HK-2 (cell line): ENCODE measurements at regions not wholly inside any gene's neighbourhood (a gene's known extent, or its start where the extent isn't known, plus 50 kb on each side); places are given as distances from the start of the nearest gene placed in this dataset.

Source experiments
- DNase-seq: peaks from one replicate; pipeline ENCODE4 v3.0.0-alpha.2; 2018; ENCODE audit not compliant: unreplicated experiment

DNA sequence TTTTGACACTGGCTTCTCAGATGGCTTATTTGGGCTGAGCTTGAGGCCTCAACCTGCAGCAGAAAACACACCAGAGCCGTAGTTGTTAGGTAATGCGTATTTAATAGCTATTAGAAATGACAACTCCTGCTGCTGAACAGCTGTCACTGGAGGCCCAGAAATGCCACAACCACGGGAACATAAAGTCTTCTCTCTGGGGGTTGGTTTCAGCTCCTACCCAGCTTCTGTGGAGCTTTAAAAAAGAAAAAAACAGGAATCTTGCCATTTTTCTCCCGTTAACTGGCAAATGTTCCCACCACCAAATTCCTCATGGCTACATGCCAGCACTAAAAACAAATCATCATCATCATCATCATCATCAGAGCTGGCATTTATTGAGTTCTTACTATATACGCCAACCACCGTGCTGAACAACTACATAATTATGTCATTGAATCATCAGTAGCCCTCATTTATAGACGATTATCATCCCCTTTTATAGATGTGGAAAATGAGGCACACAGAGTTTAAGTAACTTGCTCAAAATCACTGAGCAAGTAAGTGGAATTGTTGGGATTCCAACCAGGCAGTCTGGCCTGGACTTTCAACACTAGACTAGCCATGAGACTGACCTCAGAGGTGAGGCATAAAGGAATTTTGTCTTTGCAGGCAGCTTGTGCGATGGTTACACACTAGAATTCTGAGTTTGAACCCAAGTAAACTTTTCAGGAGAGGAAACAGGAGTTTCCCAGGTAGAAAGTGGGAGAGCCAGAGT, 185.3 kb upstream of the WWC1 start:
- DNase-seq = peak; percentile 59

DNA sequence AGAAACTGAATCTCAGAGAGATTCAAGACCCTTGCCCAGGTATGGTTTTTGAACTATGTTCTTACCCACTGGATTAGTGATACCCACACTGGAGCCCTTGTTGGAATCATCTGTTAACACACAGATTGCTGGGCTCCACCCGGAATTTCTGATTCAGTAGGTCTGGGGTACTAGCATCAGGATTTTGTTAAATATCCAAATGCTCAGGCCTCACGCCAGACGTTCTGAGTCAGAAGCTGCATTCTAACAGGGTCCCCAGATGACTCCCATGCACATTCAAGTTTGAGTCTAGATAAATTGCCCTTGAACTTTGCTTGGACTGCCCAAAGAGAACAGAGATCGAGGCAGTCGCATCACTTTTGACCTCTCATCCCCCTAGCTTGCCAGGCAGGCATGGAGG, 182.0 kb upstream of the WWC1 start:
- no peak for DNase-seq

DNA sequence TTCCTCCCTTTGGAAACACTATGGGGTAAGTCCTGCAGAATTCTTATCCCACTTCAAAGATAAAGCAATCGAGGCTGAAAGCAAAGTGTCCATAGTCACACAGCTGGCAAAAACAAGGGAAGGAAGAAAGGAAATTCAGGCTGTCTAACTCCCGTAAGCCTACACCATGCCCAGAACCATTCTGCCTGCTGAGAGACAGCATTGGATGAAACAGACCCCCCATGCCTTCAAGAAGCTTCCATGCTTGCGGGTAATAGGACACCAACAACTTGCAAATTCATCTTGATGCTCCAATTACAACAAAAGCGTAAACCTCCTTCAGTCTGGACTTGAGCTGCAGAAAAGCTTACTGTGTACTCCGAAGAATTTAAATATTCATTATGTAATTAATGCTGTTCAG, 181.1 kb upstream of the WWC1 start:
- no peak for DNase-seq

DNA sequence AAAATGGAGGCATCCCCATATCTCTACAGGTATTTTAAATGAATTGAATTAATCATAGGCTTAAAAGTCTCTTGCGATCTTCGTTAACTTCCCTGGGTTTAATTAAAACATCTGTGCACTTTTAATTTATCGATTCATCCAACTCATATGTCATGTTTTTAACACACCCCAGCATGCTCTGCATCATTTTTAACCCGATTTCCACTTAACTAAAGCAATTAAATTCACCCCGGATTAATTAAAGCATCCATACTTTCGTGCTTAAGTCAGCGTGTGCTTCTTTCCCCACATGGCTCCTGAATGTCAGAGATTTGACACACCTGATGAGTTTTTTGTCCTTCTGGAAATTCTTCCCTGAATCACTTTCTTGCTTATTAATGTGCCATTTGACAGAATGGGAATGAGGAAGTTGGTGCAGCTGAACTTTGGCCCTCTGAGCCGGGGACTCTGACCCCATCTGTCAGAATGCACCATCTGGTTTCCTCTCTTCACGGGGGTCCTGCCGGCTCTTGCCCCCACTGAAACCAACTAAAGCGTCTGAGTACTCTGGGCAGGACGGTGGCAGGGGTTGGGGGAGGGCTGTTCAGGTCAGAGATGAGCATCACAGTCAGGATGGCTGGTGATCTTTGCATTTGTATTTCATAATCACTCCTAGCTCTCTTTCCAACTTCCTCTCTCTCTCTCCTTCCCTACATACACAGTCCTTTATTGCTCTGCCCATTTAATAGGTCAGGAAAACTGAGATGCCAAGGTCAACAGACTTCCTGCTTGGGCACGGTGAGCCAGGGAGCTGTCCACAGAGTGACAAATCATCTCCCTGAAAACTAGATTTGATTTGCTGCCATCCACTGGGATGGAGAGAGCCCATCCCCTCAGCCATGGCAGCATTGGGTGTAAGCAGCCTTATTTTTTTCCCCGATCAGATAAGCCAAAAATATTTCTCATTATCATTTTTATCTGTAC, 180.3 kb upstream of the WWC1 start:
- no peak for DNase-seq

DNA sequence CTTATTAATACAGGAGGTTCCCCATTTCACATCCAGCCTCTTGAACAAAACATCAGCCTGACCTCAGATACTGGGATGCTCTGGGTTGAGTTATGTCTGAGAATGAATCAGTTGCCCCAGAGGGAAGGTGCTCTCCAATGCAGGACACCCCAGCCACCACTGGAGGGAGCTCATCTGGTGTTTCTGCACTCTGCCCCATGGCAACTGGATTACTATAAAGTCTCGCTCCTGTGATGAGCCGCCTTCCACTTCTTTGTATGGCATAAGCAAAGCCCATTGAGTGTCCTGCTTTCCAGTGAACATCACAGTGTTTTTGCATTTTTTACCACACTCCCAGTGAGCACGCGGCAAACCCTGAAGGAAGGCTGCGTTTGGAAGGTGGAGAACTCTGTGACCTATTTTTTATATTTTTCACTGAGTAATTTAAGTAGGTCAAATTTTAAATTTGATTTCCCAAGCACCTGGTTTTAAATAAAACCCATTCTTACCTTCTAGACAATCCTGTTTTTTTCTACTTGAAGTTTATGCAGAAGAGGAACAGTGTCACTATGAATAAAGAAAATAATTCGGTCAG, 176.9 kb upstream of the WWC1 start:
- DNase-seq = peak; percentile 24

DNA sequence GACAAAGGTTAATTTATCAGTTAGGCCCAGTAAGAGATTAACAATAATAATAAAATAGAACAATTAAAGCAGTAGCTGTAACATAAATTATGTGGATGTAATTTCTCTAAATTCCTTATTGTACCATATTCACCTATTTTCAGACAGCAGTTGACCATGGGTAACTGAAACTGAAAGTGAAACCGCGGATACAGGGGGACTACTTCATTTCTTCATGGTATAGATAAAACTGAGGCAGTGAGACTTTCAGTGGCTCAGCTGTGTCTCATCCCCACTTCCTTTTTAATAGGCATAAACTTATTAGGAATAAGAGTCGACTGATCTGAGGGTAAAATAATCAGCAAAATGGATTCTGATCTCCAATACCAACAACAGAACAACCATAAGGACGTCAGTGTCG, 174.0 kb upstream of the WWC1 start:
- no peak for DNase-seq

DNA sequence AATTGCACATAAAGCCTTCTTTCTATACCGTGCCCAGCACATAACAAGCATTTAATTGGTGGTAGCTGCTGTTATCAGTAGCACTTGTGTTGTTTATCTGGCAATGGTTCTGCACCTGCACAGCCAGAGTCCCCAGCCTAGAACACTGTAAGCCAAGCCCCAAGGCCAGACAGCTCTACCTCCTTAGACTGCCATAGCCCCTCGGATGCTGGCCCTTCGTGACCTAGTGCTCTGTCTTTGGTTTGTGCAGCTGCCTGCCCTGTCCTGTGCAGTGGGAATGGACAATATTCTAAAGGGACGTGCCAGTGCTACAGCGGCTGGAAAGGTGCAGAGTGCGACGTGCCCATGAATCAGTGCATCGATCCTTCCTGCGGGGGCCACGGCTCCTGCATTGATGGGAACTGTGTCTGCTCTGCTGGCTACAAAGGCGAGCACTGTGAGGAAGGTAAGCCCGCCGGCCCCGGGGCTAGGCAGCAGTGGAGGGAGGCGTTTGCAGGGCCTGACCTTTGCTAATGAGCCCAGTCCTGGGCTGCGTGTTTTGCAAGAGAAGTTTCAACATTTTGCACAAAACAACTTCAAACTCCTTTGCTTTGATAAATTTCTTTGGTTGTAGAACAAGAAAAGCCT, 173.3 kb upstream of the WWC1 start:
- DNase-seq = no peak

DNA sequence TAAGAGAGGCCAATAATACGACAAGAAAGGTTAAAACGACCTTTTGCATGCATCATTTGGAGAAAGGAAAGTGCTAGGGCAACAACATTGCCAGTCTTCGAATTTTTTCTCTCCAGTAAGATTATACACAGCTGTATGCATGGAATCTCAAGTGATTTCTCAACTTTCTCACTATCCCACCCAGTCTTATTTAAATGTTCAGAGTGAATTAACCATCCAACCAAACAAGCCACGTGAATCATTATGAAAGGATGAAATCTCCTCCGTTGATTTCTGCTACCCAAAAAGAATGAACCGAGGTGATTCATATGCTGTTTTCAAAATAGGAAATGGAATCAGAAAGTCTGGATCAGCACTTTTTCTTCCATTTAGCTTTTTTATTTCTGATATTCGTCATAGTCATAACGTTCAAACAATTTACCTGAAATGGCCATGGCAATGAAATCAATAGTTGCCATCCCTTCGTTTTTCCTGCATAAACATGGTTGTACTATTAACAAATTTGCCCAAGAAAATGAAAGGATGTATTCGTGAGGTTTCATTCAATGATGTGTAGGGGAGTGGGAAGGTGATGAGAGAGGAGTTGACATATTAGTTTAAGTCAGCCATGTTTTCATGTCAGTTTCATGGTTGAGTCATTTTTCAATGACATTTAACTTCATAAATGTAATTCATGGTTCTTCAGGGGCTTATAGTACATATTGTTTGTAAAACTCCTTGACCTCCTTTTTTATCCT, 170.9 kb upstream of the WWC1 start:
- no peak for DNase-seq

DNA sequence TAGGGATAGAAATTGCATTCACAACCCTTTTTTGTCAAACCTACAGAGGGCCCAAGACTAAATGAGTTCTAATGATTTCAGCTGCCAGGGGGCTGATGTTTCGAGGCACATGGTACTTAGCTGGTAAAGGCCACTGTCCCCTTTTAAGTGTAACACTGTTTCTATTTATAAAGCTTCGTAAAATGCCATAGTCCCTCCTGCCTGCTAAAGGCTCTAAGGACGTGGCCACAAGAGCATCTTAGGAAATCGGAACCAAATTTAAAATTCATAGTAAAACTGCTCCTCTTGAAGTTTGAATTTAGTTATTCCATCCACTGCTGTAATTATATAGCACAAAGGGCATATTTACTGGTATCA, 170.3 kb upstream of the WWC1 start:
- DNase-seq = no peak

DNA sequence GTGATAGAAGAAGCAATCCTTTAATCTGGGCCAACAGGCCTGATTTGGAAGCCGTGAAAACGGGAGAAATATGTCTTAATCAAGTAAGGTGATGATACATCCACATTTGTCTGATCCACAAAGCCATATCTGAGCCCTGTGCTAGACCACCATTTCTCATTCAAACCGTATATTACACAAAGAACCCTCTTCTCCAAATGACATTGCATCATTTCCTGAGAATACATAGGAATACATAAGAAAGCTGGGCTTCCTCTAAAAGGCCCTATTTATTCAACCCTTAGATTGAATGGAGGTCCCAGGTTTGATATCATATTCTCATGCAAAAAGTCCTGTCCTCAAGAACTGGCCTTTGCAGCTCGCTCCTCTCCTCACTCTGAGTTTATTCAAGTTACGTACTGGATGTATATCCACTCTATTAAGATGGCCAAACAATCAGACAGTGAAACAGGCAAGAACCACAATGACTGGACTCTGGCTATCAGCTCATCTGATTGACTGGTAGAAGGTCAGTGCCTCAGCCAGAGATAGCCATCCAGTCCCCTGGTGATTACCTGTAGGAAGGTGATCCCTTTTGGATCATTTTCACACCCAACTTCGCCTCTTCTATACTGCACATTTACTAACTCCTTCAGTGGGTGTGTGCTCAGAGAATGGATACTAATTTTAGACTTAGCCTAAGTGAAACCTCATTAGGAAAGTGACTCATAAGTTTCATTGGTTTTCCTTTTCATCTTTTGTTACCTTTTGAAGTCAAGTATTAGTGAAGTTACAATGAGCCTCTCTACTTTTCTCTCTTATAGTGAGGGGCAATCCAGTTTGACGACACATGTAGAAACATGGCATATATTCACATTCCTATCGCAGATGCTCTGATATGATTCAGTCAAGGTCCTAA, 167.6 kb upstream of the WWC1 start:
- no peak for DNase-seq

DNA sequence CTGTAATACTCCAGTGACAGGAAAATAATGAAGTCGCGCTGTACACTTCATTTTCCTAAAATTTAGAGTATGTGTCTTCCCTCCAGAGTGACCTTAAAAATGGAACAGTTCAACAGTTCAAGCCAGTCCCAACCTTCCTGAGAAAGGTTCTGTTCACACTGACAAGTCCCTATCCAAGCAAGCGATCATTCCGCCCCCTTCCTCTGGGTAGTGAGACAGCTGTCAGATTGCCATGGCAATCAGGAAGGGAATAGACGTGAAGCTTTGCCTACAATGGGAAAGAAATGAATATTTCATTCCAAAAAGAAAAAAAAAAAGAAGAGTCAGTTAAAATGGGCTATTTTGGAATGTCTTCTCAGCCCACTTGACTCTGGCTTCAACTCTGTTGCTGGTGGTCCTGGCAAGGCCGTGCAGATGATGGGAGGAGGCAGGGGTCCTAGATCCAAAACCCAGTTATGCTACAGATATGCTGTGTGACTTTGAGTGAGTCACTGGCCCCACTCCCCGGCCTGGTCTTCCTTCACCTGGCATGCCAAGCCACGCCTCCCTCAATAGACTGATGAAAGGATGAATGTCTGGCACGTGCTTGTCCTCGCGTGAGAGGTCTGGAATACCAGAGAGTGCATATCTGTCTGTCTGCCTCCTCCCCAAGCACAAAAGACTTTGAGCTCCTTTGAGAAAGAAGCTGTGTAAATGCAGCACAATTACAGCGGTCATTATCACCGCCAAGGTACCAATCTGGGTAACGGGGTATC, 165.8 kb upstream of the WWC1 start:
- no peak for DNase-seq

DNA sequence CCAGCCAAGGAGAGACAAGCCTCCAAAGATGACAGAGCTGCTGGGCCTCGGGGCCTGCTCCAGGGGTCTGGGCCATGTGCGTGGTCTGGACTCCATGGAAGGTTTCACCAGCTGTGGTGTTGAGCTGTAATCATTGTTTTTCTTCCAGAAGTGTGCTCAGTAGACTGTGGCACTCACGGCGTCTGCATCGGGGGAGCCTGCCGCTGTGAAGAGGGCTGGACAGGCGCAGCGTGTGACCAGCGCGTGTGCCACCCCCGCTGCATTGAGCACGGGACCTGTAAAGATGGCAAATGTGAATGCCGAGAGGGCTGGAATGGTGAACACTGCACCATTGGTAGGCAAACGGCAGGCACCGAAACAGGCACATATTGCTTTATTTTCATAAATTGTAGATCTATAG, 164.8 kb upstream of the WWC1 start:
- DNase-seq = no peak

DNA sequence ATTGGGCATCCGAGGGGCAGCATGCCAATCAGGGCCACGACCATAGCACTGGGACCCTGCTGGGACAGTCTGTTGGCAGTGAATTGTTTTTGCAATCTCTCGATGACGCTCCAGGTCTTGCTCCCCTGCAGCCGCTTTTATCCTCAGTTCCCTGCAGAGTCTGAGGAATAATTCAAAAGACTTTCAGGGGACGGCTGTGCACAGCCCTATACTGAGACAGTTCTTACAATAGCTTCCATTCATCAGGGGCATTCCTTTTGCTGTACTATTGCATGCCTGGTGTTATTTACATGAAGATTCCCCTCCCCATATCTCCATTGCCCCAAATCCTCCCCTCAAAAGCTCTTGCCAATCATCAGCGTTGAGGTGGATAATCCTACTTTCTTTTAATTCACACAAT, 163.3 kb upstream of the WWC1 start:
- DNase-seq = no peak

DNA sequence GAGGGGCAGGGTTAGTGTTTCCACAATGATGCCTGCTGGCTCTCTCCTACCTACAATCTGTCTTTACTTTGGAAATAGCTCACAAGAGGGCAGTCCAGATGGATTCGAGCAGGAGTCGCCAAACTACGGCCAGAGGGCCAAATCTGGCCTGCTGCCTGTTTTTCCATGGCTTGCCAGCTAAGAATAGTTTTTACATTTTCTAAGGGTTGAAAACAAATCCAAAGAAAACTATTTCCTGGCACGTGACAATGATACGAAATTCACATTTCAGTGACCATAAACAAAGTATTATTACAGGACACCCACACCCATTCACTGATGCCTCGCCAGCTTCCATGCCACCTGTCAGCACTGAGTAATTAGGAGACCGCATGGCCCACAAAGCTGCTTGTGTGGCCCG, 162.9 kb upstream of the WWC1 start:
- no peak for DNase-seq

DNA sequence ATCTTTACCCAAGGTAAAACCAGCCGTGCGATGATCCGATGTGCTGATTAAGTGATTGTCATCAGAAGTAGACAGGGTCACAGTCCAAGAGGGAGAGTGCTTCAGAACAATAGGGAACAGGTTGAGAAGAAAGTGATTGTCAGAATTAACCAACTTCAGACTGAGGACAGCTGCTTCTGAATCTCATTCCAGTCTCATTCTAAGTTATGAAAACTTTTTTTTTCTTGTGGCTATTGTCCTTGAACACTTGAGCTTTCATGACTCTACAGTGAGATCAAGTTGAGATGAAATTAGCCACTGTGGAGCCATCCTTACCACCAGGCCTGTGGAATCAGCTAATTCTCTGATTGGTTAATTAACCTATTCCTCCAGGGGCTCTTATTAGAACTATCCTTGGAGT, 159.9 kb upstream of the WWC1 start:
- DNase-seq = no peak

DNA sequence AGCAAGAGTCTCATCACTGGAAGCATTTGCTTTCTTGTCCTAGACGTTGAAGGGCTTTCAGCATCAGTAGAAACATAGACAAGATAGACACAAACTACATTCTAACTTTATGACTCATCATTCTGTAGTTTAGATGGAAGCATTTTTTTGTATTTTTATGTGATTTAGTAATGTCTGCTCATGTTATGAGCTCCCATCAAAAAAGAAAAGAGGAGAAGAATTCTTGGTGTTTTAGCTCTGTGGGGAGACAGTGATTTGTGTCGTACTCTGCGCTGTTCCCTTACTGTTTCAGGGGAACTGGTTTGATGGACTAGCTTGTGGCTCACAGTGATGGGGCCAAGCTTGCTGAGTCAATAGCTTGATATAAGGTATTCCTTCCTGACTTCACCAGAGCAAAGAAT, 159.2 kb upstream of the WWC1 start:
- DNase-seq = no peak

DNA sequence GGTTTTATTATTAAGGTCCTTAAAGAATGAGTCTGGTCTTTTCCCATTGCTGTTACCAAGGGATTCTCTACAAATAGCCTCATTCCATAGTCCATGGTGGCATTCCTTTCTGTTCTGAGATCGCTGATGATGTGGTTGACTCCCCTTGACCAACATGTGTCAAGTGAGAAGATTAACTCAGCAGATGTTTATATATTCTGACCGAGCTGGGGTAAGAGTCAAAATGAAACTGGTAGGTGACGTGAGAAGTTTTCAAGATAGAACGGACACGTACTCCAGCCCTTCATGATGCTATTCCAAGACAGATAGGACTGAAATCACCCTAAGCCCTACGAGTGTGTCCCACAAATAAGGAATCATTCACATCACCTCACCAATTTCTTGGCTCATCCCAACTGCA, 155.5 kb upstream of the WWC1 start:
- no peak for DNase-seq

DNA sequence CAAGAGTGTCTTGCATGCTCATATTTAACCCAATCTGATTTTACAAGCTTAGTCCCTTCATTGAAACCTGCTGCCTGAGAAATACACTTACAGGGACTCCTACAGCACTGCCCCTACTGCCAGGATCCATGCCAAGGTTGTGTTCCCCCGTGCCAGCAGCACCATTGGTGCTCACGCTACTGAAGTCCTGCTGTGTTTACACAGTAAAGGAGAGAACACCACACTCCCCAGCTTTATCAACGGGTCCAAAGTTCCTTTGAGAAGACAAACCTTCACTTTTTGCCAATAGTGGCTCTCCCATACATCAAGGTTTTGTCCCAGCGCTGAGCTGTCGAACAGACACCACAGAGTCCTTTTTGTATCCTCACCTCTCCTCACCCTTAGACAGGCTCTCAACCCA, 155.1 kb upstream of the WWC1 start:
- no peak for DNase-seq

DNA sequence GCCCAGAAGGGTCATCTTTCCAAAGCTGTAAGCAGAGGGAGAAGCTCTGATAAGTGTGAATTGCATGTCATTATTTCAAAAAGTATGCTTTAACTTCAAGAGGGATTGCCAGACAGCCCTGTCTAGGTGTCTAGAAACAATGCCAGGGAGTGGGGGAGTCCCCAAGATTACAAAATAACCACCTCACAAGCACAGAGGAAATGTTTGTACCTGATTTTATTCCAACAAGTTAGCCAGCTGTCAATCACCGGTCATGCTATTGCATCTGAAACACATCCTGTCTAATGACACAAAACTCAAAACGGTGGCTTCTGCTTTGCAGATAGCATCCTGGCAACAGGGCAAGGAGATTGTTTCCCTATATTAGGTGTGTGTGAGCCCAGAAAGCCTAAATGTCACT, 154.2 kb upstream of the WWC1 start:
- DNase-seq = no peak

DNA sequence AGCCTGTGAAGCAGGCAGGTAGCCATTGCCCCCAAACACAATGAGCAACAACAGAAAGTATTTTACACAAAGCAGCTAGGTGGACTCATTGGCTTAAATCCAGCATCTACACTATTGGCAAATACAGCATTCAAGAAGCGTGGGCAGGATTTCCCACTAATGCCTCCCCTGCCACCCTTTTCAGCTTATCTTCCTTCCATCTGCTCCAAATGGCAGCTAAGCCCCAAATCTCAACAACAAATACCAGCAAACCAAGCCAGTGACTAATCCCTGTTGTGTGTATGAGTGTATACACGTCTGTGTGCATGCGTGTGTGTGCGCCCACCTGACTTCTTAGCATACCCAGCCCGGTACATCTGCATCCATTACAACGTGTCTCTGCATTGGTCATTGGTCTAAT, 151.2 kb upstream of the WWC1 start:
- no peak for DNase-seq
